HG03159 (cell line): ENCODE measurements at regions not wholly inside any gene's neighbourhood (a gene's known extent, or its start where the extent isn't known, plus 50 kb on each side); places are given as distances from the start of the nearest gene placed in this dataset.

ENCODE experiments used
- ATAC-seq: cut with Tn5 transposase; IDR thresholded peaks from one replicate; pipeline ENCODE4 v1.9.1; 2021; ENCODE audit warnings: mild to moderate bottlenecking, moderate library complexity; ENCODE audit not compliant: unreplicated experiment

DNA sequence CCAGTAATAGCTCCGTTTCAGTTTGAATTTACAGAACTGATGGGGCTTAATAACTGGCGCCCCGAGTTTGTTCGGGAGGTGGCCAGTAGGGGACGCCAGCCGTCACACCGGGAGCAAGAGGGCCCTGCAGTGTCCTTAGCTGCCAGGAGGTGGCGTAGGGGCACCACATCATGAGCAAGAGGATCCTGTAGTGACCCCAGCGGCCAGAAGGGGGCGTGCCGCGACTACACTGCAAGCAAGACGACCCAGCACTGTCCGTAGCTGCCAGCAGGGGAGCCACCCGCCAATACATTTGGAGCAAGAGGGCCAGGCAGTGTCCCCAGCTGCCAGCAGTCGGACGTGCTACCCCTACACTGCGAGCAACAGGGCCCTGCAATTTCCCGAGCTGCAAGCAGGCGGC, 663.7 kb upstream of the B3GAT1 start:
- peak; percentile 65 for ATAC-seq

DNA sequence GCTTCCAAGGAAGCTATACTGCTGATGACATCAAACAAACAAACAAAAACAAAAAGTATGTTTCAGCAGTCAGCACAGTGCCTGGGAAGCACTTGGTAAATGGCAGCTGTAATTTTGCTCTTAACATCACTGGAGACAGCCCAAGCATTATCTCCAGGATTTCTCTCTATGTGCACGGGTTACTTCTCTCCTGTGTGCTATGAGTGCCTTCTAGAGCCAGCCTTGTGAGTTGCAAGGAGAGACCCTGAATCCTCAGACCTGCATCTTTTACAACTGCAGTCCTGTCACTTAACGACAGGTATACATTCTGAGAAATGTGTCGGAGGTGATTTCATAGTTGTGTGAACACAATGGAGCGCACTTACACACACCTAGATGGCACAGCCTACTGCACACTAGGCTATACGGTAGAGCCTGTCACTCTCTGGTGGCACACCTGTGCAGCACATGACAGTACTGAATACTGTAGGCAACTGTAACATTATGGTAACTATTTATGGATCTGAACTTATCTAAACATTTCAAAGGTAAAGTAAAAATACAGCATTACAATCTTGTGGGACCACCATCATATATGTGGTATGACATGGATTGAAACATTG, 662.5 kb upstream of the B3GAT1 start:
- no peak for ATAC-seq

DNA sequence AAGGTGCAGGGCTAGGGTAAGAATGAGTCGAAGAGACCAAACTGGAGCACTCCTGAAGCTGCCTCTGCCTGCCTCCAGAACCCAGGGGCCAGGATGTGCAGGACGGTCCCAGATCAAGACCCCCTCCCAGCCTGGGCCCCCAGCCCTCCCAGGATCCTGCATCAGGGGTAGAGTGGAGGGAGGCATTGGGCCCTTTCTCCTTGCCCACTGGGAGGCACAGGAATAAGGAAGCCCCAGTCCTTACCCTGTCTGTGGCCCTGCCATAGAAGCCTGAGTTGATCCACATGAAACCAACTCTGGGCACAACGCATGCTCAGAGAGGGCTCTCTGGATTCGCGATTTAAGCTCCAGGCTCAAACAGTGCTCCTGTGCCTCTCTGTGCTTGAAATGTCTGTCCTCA, 661.8 kb upstream of the B3GAT1 start:
- no peak for ATAC-seq

DNA sequence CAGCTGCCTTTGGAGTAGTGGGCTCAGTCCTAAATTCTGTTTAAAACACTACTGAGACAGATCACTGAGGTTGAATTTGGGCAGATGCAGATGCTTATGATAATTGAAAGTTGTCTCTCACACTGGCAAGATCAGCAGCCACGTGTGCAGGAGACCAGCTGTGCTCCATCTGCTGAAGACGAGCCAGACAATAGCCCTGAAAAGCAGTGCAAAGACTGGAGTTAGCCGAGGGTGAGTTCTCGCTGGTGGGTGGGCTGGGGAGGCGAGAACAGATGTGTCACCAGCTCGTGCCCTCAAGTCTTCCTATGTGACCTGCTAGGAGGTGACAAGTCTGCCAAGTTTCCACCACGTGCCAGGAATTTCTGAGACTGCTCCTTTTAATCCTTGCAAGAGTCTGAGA, 661.3 kb upstream of the B3GAT1 start:
- no peak for ATAC-seq

DNA sequence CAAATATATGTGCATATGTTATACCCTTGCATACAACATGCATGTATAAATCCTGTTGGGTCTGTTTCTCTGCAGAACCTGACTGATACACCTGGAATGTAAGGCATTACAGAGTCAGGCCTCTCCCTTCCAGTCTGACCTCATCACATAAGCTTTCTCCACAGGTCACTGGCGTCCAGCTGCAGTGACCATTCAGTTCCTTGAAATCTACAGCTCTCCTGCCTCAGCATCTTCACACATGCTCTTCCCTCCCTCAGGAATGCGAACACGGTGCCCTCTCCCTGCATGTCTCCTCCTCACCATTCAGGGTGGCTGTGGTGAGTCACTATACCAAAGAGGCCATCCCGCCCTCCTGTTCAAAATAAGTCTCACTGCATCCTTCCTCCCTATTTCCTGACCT, 657.8 kb upstream of the B3GAT1 start:
- ATAC-seq, result no peak

DNA sequence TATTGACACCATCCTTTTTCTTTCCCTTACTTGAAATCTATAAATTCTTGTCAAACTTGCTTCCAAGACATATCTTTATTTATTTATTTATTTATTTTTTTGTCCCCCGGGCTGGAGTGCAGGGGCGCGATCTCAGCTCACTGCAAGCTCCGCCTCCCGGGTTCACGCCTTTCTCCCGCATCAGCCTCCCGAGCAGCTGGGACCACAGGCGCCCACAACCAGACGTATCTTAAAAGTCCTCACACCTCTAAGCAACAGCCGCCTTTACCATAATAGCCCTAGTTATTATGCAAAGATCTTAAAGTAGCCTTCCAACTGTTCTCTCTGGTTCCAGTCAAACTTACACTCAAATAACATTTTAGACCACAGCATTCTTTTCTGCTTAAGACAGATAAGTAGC, 657.0 kb upstream of the B3GAT1 start:
- no peak for ATAC-seq

DNA sequence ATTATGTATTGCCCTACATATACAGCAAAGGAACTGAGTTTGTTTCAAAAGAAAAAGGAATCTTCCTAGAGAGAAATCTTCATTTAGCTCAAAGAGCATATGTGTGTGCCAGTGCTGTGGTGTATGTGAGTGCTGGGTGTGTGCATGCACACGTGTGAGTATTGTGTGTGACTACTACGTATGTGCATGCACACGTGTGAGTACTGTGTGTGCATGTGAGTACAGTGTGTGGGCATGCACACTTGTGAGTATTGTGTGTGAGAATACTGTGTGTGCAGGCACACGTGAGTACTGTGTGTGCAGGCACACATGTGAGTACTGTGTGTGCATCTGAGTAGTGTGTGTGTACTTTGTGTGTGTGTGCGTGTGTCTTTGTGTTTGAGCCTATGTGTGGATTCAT, 651.0 kb upstream of the B3GAT1 start:
- no peak for ATAC-seq

DNA sequence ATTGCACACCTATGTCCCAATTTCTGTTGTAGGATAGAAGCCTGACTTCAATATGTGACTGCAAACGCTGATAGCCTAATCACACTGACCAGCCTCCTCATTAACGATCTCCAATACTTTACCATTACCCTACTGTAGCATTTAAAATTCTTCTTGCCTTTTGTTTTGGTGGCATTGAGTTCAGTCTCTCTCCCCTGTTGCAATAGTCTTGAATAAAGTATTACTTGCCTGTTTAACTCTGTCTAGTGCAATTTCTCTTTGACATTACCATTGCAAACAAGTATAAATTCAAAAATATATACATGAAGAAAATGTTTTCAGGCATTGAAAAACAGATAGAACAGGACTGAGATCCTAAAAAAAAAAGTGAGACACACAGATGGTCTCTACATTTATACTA, 649.1 kb upstream of the B3GAT1 start:
- no peak for ATAC-seq

DNA sequence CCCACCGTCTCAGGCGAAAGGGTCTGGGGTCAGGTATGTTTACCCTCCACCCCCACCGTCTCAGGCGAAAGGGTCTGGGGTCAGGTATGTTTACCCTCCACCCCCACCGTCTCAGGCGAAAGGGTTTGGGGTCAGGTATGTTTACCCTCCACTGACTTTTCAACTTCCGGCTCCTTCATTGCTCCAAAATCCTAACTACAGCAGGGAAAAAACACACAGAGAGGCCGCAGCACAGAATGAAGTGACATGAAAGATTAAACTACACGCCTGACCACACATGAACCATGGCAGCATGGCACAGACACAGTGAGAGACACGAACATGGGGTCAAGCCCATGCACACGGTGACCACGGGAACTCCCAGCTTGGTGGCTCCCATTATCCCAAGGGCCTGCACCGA, 634.9 kb upstream of the B3GAT1 start:
- no peak for ATAC-seq

DNA sequence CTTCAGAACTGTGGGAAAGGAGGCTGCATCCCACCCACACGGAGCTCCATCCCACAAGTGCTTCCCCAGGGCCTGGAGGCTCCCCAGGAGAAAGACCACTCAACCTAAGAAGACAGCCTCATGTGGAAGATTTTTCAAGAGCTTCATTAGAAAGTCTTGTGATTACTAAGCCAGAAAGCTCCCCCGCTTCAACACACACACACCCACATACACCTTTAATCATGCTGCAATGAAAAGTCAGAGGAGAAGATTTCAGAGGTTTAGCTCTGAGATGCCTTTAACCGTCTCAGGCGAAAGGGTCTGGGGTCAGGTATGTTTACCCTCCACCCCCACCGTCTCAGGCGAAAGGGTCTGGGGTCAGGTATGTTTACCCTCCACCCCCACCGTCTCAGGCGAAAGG, 634.5 kb upstream of the B3GAT1 start:
- ATAC-seq, result no peak

DNA sequence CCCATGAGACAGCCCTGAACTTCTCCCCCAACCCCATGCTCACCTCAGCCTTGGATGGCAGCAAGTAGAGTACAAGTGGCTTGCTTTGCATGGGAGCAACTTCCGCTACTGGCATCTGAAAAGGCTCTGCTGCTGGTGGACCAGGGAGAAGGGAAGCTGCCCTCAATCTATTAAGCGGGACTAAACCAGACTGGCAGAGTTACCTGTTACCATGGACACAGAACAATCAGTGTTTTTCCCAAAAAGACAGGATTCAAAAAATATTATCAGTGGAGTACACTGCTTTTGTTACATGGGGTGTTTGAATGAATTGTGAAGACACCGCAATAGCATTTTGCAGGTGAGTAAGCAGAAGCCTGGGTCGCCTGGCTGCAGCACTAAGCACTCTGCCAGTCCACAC, 631.4 kb upstream of the B3GAT1 start:
- no peak for ATAC-seq

DNA sequence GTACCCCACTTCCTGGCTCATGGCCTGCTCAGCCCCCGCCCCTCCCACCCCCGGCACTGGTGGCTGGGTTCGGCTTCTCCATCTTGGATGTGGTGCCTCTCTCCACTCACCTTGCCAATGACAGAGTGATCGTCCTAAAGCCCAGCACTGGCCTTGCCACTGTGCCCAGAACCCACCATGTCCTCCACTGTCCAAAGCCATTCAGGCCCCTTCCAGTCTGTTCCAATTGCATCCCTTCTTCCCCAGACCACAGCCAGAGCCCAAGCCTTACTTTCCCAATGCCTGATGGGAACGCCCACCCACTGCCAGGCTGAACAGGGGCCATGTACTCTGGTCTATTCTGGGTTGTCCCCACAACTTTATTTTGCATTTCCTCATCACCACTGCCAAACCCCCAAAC, 625.8 kb upstream of the B3GAT1 start:
- no peak for ATAC-seq

DNA sequence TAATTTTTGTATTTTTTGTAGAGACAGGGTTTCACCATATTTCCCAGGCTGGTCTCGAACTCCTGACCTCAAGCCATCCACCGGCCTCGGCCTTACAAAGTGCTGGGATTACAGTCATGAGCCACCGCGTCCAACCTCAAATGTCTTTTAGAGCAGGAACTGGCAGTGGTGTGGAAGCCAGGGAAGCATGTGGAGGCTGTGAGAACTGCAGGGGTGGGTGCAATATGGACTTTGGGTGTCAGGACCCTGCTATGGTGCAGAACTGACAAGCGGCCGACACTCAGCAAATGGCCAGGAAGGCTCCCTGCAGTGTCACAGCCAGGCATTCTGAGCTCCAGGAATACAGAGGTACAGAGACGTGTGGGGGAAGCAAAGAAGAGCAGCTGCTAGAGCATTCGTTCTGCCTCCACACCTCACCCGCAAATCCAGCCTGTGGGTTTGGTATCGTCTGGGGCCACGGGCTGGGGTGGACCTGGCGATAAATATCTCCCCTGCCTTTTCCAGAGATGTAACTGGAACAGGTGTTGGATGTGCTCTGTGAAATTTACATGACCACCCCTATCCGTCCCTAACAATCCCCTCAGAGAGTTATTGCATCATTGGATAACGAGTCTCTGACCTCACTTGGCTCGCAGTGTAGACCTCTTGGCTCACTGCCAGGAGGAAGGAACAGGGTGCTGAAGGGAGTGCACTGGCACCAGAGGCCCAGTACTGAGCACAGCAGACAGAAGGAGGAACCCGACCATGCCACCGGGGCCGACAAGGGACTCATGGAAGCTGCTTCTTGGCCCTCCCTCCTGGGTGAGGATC, 624.7 kb upstream of the B3GAT1 start:
- no peak for ATAC-seq

DNA sequence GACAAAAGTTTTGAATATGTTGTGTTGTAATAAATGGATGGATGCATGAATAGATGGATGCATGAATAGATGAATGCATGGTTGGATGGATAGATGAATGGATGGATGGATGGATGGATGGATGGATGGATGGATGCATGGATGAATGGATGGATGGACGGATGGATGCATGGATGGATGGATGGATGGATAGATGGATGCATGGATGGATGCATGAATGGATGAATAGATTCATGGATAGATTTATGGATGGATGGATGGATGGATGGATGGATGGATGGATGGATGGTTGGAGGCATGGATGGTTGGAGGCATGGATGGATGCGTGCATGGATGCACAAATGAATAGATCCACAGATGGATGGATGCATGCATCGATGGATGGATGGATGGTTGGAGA, 623.2 kb upstream of the B3GAT1 start:
- ATAC-seq, result no peak

DNA sequence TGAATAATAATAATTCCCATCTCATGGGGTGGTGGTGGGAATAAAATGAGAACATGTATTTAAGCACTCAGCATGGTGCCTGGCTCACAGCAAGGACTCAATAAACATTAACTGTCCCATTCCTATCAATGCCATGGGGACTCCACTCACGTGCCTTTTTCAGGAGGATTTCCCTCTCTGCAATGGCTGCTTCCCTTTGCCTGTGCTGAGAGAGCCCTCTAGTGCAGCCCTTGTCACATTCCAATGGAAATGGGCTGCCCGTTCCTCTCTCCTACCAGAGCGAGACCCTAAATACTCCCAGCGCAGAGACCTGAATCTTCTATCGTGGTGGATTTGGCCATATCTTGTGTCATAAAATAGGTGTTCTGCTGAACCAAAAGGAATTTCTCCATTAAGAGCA, 621.5 kb upstream of the B3GAT1 start:
- no peak for ATAC-seq

DNA sequence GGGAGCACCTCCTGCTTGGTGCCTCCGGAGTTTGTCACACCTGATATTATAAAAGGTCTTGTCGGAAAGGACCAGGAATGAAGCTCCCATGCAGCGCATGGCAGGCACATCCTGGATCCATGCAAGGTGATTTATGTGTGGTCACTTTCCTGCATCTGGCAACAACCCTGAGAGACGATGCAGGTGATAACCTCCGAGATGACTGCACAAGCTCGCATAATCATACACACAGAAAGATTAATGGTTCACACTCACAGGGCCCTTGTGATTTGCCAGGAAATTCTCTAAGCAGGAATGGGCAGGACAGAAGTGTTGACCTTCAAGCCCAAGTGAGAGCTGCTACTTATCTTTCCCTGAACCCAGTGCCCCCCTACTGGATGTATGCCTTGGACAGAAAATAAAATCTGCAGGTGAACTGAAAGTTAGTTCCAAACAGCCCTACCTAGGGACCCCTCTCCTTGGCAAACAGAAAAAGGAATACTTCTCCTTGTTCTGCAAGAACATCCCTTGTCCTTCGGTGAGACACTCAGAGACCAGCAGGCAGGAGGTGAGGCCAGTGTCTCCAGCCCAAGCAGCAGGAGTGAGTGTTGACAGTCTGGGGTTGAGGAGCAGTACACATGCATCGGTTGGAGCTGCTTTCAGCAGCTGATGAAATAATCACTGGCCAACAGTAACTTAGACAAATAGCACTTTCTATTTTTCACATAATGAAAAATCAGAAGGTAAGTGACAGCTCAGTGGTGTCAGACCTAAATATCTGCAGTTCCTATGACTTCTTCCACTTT, 619.4 kb upstream of the B3GAT1 start:
- no peak for ATAC-seq

DNA sequence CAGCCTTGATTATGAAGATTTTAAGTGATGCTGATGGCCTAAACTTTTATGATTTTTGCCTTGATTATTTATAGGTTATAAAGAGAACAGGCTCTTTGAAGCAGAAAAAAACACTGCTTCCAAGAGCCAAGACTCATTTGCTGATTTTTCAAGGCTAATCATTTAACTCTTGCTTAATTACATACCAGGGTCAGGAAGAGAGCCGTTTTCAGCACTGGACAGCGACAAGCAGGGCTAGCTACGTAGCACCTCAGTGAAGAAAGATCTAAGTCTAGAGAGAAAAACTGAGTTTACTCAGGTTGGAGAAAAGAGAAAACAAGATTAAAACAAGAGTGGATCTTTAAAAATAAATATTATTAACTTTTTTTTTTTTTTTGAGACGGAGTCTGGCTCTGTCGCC, 615.4 kb upstream of the B3GAT1 start:
- no peak for ATAC-seq

DNA sequence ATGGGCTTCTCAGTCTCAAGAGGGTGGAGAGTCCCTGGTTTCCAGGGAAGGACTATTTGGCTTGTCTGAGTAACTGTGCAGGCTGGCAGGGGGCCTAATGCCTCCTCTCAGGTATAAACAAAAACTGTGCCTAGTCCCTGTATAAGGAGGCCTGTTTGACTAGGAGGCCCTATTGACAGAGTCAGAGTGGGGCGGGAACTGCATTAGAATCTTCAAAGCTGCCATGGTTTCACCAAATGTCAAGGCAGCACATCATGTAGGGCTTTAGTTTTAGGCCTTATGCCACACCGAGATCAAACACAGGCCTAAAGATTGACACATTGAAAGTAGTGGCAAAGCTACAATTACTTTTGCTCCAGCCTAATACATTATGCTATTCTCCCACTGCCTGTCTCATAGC, 611.5 kb upstream of the B3GAT1 start:
- ATAC-seq, result no peak

DNA sequence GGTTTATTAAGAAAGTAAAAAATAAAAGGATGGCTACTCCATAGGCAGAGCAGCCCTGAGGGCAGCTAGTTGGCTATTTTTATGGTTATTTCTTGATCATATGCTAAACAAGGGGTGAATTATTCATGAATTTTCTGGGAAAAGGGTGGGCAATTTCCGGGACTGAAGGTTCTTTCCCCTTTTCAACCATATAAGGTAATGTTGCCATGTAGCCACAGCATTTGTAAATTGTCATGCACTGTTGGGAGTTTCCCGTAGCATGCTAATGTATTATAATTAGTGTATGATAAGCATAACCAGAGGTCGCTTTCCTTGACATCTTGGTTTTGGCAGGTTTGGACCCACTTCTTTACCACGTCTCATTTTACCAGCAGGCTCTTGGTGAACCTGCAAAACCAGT, 610.4 kb upstream of the B3GAT1 start:
- ATAC-seq, result no peak

DNA sequence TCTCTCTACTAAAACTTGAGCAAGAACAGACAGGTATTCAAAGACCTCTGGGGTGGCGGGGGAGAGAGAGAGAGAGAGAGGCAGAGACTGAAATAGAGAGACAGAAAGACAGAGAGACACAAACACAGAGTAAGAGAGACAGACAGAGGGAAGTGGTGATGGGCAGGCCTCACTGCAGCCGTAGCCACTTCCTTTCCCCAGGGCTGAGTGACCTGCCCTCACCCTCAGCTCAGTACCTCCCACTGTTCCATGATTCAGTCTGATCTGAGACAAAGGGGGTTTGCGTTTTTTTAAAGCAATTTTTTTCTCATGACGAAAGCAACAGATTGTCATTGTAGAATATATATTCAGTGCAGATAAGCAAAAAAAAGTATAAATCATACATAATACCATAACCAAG, 607.9 kb upstream of the B3GAT1 start:
- ATAC-seq, result no peak

DNA sequence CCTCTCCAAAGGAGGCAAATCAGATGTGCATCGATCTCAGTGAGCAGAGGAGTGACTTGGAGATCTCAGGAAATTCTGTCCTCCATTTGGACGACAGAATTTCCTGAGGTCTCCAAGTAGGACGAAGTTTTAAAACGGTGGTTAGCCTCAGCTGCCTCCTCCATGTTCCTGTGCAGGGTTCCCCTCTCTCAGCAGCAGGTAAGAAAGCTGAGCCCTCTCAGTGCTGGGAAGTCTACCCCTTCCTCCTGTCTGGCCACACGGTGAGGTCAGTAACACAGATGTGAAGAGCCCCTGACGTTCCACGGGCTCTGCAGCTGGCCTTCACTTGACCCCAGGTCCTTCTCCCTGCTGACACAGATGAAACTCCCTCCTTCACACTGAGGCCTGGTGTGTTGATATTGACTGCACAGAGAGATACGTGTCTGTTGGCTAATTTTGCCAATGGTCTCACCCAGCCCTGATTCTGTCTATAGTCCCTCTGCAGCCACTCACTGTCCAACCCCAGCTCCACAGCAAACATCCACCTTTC, 607.4 kb upstream of the B3GAT1 start:
- ATAC-seq, result no peak

DNA sequence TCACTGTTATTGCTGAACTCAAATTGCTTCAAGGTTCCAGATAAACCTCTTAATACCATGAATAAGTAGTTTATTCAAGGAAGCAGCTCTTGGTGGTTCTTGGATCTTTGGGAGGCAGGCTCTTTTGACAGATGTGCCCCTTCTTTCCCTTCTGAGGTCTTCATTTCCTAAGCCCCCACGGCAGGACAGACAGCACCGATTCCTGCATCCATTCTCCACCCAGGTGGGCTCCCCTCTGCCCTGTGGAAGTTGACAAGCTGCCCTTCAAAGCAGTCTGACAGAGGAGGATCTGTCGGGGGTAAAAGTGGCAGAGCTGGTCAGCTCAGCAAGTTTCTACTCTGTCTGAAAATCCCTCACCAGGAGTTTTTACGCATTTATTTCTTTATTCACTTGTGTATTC, 605.3 kb upstream of the B3GAT1 start:
- no peak for ATAC-seq
